A673 (cell line): ENCODE measurements at regions not wholly inside any gene's neighbourhood (a gene's known extent, or its start where the extent isn't known, plus 50 kb on each side); places are given as distances from the start of the nearest gene placed in this dataset.

Source experiments
- EZH2 ChIP-seq: fragments of 200-600 bp; sonication (generic); IDR thresholded peaks from 2 replicates; pipeline ENCODE4 v1.6.1; 2017; ENCODE audit warnings: borderline replicate concordance, low read depth, mild to moderate bottlenecking, mixed read lengths, antibody characterized with exemption, low read length; ENCODE audit not compliant: poor library complexity, severe bottlenecking
- TF ChIP-seq, protein P1 (sequence below): fragments of 300-800, 200-600 bp; sonication (generic); conservative IDR thresholded peaks from 2 replicates; pipeline ENCODE4 v1.5.1; 2017; ENCODE audit warnings: low read depth, mild to moderate bottlenecking, antibody characterized with exemption, low read length, moderate library complexity, mixed read lengths

DNA sequence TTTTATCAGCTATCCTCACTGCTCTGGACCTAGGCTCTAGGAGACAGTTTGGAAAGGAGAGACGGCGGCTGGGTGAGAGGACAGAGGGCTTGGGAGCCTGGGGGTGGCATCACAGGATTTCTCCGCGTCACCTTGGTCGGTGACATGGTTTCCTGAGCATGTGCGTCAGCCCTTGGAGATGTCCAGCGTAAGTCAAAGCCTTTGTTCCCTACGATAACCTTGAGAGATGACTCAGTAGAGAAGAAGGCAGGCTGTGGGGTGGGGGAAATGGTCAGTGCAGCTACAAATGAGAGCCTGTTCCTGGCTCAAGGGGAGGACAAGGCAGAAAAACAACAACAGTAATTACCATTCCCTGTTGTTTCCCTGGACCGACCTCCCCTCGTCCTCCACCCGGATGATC is 90.2 kb upstream of the TBX3 start:
- no peak for TF ChIP-seq EZH2
- TF ChIP-seq, protein P1, sequence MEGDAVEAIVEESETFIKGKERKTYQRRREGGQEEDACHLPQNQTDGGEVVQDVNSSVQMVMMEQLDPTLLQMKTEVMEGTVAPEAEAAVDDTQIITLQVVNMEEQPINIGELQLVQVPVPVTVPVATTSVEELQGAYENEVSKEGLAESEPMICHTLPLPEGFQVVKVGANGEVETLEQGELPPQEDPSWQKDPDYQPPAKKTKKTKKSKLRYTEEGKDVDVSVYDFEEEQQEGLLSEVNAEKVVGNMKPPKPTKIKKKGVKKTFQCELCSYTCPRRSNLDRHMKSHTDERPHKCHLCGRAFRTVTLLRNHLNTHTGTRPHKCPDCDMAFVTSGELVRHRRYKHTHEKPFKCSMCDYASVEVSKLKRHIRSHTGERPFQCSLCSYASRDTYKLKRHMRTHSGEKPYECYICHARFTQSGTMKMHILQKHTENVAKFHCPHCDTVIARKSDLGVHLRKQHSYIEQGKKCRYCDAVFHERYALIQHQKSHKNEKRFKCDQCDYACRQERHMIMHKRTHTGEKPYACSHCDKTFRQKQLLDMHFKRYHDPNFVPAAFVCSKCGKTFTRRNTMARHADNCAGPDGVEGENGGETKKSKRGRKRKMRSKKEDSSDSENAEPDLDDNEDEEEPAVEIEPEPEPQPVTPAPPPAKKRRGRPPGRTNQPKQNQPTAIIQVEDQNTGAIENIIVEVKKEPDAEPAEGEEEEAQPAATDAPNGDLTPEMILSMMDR: no peak
